SHP77 treated with DMSO at 0.1 percent for 48 hours (cell line): ENCODE measurements at regions not wholly inside any gene's neighbourhood (a gene's known extent, or its start where the extent isn't known, plus 50 kb on each side); places are given as distances from the start of the nearest gene placed in this dataset.

Experiments used
- DNase-seq: peaks from one replicate; lab custom pipeline; 2025; lab: John Stamatoyannopoulos, UW

DNA sequence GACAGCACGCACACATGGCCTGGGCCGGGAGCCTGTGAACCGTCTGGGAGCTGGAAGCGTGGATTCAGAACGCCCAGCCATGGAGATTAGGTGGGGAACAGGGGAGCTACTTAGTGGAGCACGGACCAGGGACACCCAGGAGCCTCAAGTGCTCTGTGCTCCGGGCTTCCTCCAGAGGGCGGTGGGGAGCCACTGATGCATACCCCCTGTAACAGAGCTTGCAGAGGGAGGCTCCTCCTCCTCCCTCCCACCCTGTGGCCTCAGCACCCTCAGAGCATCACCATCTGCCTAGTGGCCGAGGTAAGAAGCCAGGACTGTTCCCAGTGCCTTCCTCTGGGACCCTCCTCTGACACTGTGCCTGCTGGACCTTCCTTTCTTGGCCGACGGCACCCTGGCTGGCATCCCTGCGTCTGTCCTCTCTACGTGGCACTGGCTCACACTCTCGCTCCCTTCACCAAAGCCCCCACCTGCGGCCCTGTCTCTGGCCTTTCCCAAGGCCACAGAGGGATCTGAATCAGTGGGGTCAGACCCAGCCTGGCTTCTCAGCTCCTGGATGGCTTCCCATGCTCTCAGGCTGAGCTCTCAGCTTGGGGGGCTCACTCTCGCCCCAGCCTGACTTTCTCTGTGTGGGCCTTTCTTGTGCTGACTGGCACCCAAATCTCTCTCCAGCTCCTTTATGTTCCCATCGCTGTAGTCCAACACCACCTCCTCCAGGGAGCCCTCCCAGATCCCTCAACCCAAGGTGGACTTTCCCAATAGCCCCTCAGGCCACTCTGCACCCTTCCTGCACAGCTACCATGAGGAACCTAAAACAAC lies 780.9 kb downstream of the BRD1 start:
- peak; percentile 72 for DNase-seq

- no peak for DNase-seq
Measured at GRCh38 chr22:49046000-49046545, 781.6 kb downstream of the BRD1 start.

- no peak for DNase-seq
Measured at GRCh38 chr22:49045276-49045675, 782.4 kb downstream of the BRD1 start.

DNA sequence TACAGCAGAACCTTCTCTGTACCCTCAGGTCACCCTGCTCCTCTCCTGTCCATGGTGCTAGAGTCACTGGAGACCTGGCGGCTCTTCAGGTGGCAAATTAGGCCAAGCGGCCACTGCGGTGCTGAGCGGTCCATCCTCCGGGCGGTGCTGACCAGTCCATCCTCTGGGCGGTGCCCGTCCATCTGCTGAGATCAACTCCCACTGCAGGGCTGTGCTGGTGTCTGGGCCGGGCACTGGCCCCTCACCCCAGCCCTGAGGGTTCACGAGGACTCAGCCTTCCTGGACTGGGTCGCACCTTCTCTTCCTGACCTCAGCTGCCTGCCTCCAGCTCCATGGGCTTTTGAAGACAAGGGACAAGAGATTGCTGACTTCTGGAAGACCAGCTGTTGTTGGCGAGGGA lies 782.9 kb downstream of the BRD1 start:
- DNase-seq = no peak

- DNase-seq = no peak
Measured at GRCh38 chr22:49044091-49044490, 783.6 kb downstream of the BRD1 start.

DNA sequence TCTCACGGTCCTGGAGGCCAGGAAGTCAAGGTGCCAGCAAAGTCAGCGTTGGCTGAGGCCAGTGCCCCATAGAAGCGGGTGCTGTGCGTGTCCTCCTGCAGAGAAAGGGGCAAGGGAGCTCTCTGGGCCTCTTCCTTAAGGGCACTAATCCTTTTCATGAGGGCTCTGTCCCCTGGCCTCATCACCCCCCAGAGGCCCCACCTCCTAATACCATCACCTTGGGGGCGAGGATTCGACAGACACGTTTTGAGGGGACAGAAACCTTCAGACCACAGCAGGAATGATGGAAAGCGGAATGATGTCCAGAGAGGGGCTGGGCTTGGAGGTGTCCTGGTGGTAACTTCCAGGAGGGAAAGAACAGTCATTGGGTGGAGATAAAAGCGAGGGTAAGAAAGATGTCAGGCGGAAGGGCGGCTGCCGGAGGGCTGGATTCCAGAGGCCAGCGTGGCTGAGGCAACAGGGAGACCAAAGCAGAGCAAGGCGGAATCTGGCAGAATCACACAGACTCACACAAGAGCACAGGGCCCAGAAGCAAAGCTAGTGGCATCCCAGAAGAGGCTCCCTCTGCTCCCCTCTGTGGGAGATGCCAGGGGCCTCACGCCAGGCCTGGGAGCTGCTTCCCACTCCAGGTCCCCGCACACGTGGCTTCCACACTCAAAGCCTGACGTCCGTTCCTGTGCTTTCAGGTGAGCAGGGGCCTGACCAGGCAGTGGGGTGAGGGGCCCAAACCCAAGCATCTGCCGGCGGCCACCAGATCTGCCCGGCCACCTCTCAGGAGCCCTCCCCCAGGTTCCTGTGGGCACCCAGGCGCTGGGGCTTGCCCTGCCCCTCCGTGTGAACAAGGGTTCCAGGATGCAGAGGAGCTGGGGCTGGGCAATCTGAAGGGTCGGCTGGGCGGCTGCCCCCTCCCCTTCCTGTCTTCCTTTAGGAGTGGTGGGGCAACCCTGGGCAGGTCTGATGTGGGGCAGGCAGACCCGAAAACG lies 784.5 kb downstream of the BRD1 start:
- no peak for DNase-seq

DNA sequence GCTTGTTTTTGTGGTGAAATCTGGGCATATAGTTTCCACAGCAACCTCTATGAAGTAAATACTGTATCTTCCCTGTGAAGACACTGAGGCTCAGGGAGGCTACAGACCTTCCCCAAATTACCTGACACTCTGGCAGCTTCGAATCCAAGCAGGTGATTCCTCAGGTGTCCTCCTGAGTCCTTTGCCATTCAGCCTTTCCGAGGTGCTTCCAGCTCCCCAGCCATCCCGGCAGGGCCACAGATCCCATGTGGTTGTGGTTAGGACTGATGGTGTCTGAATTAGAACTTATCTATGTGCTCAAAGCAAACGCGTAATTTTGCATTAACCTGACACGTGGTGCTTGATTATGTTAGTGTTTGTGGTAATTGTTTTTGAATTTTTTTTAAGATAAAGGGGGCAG lies 785.6 kb downstream of the BRD1 start:
- no peak for DNase-seq

DNA sequence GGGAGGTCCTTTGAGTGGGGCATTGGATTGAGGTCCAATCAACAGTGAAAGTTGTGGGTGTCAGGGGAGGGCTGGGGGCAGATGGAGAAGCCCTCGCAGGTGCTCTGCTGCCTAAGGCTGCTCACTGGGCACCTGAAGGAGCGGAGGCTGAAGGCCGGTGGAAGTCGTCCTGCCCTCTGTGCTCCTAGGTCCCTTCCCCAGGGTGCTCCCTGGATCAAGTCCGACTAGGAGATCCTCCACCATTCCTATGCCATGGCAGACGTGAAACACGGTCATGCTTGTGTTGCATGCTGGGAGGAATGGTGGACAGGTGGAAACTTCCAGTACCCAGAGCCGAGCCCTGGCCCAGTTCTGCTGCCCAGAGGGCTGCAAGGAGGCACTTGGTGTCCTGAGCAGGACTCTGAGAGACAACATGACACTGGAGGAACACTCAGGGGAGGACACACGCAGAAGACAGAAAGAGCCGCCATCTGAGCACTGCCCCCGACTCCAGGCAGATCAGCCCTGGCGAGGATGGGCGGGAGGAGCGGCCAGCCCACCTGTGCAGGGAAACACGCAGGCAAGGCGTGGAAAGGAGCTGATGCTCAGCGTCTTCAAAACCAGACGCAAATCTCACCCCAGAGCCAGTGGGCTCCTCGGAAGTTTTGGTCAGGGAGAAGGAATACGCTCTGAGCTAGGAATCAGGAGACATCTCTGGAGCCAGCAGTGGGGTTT lies 786.8 kb downstream of the BRD1 start:
- DNase-seq = no peak

GRCh38 chr22:49040111-49040510 lies 787.6 kb downstream of the BRD1 start:
- no peak for DNase-seq

GRCh38 chr22:49039625-49040024 lies 788.0 kb downstream of the BRD1 start:
- no peak for DNase-seq

DNA sequence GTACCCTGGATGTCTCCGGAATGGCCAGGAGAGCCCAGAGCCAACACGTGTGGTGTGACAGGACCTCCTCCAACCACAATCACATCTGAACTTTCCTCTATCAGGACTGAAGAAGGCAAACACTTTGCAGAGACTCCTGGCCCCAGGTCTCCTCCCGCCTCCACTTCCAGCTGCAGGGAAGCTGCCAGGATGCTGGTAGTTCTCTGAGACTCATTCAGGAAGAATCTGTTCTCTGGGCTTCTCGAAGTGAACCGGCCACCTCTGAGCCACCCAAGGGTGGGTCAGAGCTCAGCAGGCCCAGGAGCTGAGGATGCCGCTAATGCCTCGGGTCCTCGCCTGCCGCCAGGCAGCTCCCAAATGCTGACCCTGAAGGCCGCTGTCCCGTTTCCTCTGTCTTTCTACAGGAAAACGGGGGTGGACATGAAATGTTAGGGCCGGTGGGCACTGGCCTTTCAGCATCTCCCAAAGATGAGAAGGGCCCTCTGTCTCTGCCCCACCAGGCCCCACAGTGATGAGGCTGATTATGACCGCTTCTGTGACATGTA lies 789.9 kb downstream of the BRD1 start:
- DNase-seq = no peak

- no peak for DNase-seq
Measured at GRCh38 chr22:49036513-49036912, 791.2 kb downstream of the BRD1 start.

- DNase-seq = no peak
Measured at GRCh38 chr22:49035818-49036457, 791.7 kb downstream of the BRD1 start.

- no peak for DNase-seq
Measured at GRCh38 chr22:49034836-49035817, 792.5 kb downstream of the BRD1 start.

- no peak for DNase-seq
Measured at GRCh38 chr22:49033616-49034015, 794.1 kb downstream of the BRD1 start.

- DNase-seq = no peak
Measured at GRCh38 chr22:49032821-49033220, 794.9 kb downstream of the BRD1 start.

DNA sequence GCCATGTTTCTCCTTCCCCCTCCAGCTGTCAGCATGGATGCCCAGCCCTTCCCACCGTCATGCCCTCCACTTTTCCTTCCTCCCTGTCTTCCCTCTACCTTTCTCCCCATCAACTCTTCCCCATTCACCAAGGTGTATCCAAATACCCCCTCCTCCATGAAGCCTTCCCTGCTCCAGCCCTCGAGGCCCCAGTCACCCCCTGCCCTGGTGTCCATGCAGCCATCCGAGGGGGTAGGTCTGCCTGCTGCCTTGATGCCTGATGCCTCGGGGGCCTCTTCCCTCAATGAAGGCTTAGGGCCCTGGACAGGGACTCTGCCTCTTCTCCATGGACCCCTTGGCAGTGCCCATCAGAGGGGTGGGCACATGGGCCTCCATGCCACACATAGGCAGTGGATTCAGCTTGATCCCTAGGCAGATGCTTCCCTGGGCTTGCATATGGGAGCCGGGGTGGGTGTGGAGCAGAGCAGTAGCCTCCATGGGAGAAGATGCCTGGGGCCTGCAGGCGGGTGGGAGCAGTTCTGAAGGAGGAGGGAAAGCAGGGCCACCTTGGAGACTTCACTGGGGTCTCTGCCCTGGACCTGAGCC lies 795.8 kb downstream of the BRD1 start:
- DNase-seq = no peak

DNA sequence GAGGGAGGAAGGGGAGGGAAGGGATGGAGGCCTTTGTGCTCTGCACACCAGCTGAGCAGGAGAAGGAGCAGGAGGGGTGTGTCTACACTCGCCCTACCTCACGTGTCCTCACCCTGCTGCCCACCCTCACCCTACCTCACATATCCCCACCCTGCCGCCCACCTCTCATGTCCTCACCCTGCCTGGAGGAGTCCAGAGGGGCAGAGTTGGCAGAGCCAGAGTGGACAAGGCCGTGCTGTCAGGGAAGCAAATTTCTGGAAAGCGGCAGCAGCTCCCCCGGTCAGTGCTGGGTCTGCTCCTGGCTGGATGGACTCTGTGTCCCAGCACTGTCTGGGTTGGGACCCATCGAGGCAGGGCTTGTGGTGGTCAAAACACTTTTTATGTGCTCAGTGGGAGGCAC lies 799.6 kb downstream of the BRD1 start:
- DNase-seq = no peak

GRCh38 chr22:49027368-49027670 lies 800.4 kb downstream of the BRD1 start:
- DNase-seq = no peak
